ENCODE measurements at regions not wholly inside any gene's neighbourhood (a gene's known extent, or its start where the extent isn't known, plus 50 kb on each side); places are given as distances from the start of the nearest gene placed in this dataset.

GRCh38 chr6:140909156-140909555, 1223.6 kb upstream of the GJE1 start:
- TF ChIP-seq CTCF (IDR thresholded peaks at IDR 0.05) (no peak), POLR2A (IDR thresholded peaks at IDR 0.05) (no peak)
